Nucleus accumbens (tissue), 56 donors: ENCODE measurements at regions not wholly inside any gene's neighbourhood (a gene's known extent, or its start where the extent isn't known, plus 50 kb on each side); places are given as distances from the start of the nearest gene placed in this dataset.

ENCODE experiments used
- DNase-seq, 56 donors: peaks; one replicate each; lab custom pipeline; 2025; lab: John Stamatoyannopoulos, UW

- no peak for DNase-seq
Measured at GRCh38 chr21:18191139-18191538, 53.5 kb upstream of the CHODL start.

- DNase-seq, result no peak
Measured at GRCh38 chr21:18178509-18178908, 66.1 kb upstream of the CHODL start.

- DNase-seq, result no peak
Measured at GRCh38 chr21:18174370-18174769, 70.3 kb upstream of the CHODL start.

- no peak for DNase-seq
Measured at GRCh38 chr21:18170829-18171228, 73.8 kb upstream of the CHODL start.

- no peak for DNase-seq
Measured at GRCh38 chr21:18170221-18170620, 74.4 kb upstream of the CHODL start.

GRCh38 chr21:18168108-18168507, 76.5 kb upstream of the CHODL start:
- no peak for DNase-seq

GRCh38 chr21:18164933-18165332, 79.7 kb upstream of the CHODL start:
- DNase-seq, result no peak

- DNase-seq, result no peak
Measured at GRCh38 chr21:18164483-18164882, 80.2 kb upstream of the CHODL start.

GRCh38 chr21:18163956-18164355, 80.7 kb upstream of the CHODL start:
- DNase-seq, result no peak

- no peak for DNase-seq
Measured at GRCh38 chr21:18161841-18162240, 82.8 kb upstream of the CHODL start.

GRCh38 chr21:18157406-18157805, 87.2 kb upstream of the CHODL start:
- DNase-seq, result no peak

- DNase-seq, result no peak
Measured at GRCh38 chr21:18155508-18156193, 89.0 kb upstream of the CHODL start.

- no peak for DNase-seq
Measured at GRCh38 chr21:18153063-18153462, 91.6 kb upstream of the CHODL start.

- no peak for DNase-seq
Measured at GRCh38 chr21:18152371-18152770, 92.3 kb upstream of the CHODL start.

- no peak for DNase-seq
Measured at GRCh38 chr21:18151046-18151445, 93.6 kb upstream of the CHODL start.

- DNase-seq, result no peak
Measured at GRCh38 chr21:18148401-18148800, 96.2 kb upstream of the CHODL start.

GRCh38 chr21:18147678-18148077, 97.0 kb upstream of the CHODL start:
- no peak for DNase-seq

- DNase-seq, result no peak
Measured at GRCh38 chr21:18146820-18147219, 97.8 kb upstream of the CHODL start.

- no peak for DNase-seq
Measured at GRCh38 chr21:18144339-18144738, 100.3 kb upstream of the CHODL start.

- DNase-seq, result no peak
Measured at GRCh38 chr21:18142655-18143054, 102.0 kb upstream of the CHODL start.

GRCh38 chr21:18138507-18138906, 106.1 kb upstream of the CHODL start:
- no peak for DNase-seq

GRCh38 chr21:18129526-18129925, 115.1 kb upstream of the CHODL start:
- DNase-seq, result no peak

- DNase-seq, result no peak
Measured at GRCh38 chr21:18118566-18118965, 126.1 kb upstream of the CHODL start.
